ENCODE measurements at regions not wholly inside any gene's neighbourhood (a gene's known extent, or its start where the extent isn't known, plus 50 kb on each side); places are given as distances from the start of the nearest gene placed in this dataset.

GRCh38 chr6:15044146-15044882, 201.6 kb upstream of the JARID2 start:
- no peak for DNase-seq

GRCh38 chr6:15044948-15045347, 200.9 kb upstream of the JARID2 start:
- no peak for DNase-seq

DNA sequence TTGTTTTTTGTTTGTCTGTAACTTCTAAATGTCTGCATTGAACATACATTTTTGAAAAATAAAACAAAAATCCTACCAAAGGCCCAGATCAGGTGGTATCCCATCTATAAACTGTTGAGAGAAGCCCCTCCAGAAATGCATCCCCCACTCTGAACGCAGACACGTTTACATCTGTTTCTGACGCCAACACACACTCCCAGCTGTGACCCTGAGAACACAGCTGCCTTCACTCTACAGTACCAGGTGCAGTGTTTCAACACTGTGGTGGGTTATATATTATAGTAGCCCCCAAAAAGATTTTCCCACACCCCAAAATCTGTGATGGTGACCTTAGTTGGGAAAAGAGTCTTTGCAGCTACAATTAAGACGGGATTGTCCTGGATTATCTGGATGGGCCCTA, 199.1 kb upstream of the JARID2 start:
- no peak for DNase-seq

DNA sequence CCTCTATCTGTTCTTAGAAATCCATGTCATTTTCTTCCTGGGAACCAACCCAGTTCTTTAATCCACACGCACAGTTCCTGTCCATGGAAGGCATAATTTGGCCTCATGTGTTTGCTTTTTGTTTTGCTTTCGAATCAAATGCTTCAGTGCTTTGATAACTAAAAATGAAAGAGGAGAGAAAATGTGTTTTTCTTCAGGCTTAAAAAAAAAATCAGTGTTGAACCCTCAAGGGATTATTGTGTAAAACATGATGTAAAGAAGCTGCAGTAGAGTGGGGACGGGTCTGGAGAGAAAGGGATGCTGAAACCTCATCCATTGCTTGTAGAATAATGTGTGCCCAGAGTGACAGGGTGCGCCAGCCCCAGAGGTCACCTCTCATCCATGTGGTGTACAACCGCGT, 197.5 kb upstream of the JARID2 start:
- no peak for DNase-seq

DNA sequence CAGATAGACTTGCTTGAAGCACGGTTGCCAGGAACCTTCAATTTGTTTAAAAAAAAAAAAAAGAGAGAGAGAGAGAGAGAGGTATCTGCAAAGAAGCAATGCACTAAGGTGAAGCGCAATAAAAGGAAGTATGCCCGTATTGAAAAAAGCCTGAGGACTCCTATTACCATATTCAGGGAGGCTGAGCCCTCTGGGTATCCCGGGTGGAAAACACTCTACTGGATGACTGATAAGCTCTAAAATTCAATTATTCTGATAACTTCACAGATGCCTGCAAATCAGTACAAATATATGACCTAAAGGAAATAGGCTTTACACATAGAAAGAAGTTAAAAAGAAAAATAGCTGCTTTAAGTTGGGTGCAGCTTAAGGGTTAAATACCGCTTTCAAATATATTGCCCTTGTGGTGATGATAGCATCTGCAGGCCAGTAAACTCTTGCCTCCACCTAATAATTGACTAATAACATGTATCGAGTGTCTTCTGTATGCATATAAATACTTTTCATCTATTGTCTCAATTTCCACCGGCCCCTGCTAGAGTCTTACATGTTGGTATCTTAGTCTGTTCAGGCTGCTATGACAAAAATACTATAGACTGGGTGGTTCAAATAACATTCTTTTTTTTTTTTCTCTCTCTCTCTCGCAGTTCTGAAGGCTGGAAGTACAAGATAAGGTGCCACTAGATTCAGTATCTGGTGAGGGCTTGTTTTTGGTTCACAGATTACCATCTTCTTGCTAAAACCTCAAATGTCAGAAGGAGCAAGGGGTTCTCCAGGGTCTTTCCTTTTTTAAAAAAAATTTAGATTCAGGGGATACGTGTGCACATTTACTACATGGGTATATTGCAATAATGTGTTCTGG, 187.4 kb upstream of the JARID2 start:
- no peak for DNase-seq

DNA sequence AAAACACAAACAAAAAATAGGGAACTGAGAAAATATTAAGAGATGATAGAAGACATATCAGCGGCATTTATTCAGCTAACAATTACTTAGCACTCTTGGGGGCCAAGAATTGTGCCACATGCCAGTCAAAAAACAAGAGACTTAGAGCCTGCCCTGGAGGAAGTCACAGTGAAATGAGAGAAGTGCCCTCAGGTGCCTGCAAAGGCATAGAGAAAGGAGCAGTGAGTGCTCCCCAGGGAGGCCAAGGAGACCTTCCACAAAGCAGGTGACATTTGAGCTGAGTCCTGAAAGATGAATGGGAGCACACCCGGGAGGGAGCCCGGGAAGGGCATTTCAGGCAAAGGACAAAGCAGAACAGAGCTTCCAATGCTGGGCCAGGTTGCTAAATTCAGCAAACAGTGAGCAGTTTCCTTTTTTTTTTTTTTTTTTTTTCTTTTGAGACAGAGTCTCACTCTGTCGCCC, 184.7 kb upstream of the JARID2 start:
- no peak for DNase-seq

- no peak for DNase-seq
Measured at GRCh38 chr6:15061908-15062515, 183.9 kb upstream of the JARID2 start.

GRCh38 chr6:15062516-15063252, 183.2 kb upstream of the JARID2 start:
- no peak for DNase-seq

DNA sequence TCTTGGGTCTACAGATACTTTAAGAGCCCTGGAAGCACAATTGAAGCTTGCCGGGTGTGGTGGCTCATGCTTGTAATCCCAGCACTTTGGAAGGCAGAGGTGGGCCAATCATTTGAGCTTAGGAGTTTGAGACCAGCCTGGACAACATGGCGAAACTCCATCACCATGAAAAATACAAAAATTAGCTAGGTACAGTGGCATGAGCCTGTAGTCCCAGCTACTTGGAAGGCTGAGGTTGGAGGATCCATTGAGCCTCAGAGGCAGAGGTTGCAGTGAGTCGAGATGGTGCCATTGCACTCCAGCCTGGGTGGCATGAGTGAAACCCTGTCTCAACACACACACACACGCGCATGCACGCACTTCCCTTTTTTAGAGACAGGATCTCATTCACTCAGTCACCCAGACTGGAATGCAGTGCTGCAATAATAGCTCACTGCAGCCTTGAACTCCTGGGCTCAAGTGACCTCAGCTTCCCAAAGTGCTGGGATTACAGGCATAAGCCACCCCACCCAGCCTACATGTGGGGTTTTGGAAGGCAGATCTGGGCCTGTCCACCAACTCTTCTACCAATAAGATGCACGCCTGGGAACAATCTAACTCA, 182.5 kb upstream of the JARID2 start:
- no peak for DNase-seq

- peak; percentile 89 for DNase-seq
Measured at GRCh38 chr6:15065261-15065989, 180.4 kb upstream of the JARID2 start.

DNA sequence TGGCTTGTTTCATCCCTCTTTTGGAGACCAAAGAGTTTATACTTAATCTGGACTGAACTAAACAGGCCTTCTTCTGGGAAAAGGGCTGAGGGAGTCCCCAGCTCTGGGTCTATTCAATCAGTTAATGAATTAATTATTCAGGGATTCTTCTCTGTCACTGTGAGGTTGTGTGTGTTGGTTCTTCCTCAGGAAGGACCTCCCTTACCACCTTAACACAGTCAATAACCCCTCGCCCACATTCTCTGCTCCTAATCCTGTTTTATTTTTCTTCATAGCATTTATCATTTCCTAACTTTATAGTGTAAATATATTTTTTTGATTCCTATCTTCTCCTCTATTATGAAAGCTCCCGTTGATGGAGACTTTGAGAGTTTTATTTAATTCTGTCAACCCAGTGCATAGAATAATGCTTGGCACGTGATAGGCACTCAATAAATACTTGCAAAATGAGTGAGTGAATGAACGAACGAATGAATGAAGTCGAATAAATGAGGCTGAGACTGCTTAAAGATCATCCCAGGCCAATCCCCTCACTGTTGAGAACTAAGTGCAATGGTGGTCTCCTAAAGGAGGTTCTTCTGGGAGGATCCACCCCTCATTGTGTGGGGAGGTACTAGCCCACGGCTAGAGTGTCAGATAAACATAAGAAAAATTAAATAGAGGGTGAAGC, 179.6 kb upstream of the JARID2 start:
- DNase-seq = no peak

GRCh38 chr6:15073344-15073789, 172.5 kb upstream of the JARID2 start:
- no peak for DNase-seq

- no peak for DNase-seq
Measured at GRCh38 chr6:15073883-15074465, 171.9 kb upstream of the JARID2 start.

- DNase-seq = no peak
Measured at GRCh38 chr6:15074806-15075205, 171.1 kb upstream of the JARID2 start.

- no peak for DNase-seq
Measured at GRCh38 chr6:15076565-15076964, 169.3 kb upstream of the JARID2 start.

GRCh38 chr6:15077006-15077405, 168.9 kb upstream of the JARID2 start:
- DNase-seq = no peak

GRCh38 chr6:15077961-15078360, 167.9 kb upstream of the JARID2 start:
- no peak for DNase-seq

DNA sequence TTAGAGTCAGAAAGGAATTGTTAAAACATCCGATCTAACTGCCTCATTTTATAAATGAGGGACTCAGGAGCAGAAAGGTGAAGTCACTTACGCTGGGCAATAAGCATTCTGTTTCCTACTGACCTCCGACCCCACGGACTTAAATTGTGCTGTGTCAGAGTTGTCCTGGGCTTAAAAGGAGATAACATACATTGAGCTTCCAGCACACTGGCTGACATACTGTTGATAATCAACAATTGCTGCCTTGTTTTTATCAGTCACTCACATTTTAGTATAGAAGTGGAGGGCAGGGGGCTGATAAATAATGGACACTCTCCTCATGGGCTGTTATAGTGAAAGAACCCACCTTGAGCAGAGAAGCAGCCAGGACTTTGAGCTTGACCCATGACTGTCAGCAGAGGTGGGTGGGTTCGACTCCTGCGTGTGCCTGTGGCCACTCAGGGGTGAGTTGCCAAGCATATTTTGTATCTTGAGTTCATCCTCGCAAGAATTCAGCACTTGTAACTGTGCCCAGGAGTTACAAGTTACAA, 166.5 kb upstream of the JARID2 start:
- no peak for DNase-seq

- DNase-seq = no peak
Measured at GRCh38 chr6:15080895-15081294, 165.0 kb upstream of the JARID2 start.

GRCh38 chr6:15081447-15081846, 164.4 kb upstream of the JARID2 start:
- no peak for DNase-seq
